HG02970 (cell line): ENCODE measurements at regions not wholly inside any gene's neighbourhood (a gene's known extent, or its start where the extent isn't known, plus 50 kb on each side); places are given as distances from the start of the nearest gene placed in this dataset.

Source experiments
- ATAC-seq: cut with Tn5 transposase; IDR thresholded peaks from one replicate; pipeline ENCODE4 v1.9.1; 2021; ENCODE audit warnings: mild to moderate bottlenecking, moderate library complexity, moderate number of reproducible peaks; ENCODE audit not compliant: unreplicated experiment, low FRiP score

DNA sequence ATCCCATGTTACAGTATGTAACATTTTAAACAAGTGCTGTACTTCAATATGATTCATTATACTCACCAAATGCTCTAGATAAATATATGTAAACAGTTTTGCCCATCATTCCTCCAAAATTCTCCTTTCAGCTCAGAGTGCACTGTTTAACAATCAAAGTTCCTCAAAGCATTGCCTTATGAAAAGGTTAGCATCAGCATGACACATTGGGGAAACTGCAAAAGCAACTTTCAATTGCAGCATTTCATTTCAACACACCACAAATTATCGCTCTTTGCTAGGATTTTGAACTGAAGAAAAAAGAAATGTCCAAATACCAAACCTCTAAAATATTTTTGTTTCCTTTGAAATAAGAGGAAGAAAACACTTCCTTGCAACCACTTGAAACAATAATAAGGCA lies 413.2 kb downstream of the FLRT2 start:
- no peak for ATAC-seq

DNA sequence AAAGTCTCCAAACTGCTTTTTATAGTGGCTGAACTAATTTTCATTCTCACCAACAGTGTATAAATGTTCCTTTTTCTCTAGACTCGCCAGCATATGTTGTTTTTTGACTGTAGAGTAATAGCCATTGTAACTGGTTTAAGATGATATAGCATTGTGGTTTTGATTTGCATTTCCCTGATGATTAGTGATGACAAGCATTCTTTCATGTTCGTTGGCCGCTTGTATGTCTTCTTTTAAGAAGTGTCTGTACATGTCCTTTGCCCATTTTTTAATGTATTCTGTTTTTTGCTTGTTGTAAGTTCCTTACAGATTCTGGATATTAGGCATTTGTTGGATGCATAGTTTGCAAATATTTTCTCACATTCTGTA lies 404.9 kb downstream of the FLRT2 start:
- ATAC-seq = peak; percentile 34

DNA sequence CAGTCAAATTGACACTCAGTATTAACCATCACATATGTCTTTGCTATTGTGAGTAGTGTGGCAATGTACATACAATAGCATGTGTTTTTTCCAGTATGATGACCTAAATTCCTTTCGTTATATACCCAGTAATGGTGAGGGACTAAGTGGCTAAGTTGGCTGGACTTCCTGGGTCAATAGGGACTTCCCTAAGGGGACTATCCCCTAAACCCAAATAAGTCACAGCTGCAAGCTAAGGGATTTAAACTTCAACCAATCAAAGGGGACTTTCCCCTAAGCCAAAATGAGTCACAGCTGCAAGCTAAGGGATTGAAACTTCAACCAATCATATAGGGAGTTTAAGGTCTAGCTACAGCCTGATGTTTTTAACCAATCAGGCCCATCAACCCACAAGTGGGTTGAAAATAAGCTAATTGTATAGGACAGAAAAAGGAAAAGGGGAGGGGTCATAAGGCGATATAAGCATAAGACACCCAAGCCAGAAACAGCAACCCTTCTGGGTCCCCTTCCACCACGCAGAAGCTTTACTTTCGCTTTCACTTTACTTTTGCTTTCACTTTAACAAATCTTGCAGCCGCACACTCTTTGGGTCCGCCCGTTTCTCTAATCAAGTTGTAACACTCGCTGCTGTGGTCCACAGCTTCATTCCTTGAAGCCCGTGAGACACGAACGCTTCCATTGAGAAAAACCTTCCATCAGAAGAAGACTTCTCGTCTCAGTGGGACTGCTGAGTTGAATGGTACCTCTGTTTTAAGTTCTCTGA lies 404.4 kb downstream of the FLRT2 start:
- ATAC-seq = peak; percentile 96

DNA sequence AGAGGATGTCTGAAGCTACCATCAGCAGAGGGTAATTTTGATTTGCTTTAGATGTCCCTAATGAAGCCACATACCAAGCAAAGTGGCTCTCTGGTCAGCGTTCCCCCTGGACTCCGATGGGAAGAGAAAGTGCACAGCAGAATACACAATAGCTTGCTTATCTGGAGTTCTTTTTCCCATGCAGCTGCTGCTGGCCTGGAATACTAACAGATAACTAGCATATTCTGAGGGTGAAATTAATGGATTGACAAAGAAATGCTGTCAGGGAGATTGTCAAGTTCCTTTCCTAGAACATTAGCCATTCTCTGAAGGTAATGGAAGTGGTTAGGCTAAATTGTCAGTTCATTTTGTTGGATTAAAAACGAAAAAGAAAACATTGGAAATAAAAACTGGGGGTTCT lies 391.3 kb downstream of the FLRT2 start:
- no peak for ATAC-seq

DNA sequence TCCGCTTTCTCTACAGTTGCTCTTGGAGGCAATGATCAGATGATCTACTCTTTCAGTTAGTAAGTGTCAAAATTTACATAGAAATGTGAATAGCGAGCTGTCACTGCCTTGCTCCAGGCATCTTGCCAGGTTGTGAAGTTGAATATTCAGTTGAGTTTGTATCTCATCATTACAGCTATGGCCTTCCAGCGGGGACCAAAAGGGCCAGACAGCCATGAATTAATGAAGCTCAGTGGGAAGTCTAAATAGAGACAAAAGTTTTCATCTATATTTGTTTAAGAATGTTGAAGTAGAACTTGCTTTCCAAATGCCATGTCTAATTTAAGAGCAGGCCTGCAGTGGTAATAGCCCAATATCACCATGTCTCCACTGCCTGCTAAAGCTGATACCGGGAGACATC lies 387.8 kb downstream of the FLRT2 start:
- no peak for ATAC-seq

DNA sequence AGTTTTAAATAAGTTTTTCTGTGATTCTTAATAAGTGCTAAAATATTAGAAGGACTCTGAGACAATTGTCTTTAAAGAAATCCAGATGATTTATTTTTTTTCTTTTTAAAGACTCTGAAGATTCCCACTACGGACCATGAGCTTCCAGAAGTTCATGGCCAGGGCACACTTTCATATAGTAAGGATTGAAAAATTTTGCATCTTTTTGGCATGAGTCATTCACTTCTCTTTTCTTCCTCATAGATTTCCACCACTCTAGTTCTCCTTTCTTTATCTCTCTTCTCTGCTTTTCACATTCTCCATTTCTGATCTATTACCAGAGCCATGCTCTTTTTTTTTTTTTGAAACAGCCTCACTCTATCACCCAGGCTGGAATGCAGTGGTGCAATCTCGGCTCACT lies 385.8 kb downstream of the FLRT2 start:
- no peak for ATAC-seq

DNA sequence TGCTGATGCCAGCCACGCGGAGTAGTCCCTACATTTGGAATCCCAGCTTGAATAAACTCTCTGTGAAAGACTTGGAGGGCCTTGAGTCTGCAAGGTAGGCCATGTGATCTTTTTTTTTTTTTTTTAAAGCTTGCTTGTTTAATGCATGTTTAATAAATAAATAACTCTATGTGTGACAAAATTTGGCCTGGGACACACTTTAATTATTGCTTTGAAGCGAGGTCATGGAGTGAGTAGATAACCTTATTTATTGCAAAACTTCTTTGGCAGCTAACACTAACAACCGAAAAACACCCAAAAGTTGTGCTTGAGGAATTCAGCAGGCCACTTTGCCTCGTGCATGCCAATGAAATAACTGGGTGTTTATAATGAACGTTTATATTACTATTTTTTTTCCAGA lies 382.2 kb downstream of the FLRT2 start:
- no peak for ATAC-seq

DNA sequence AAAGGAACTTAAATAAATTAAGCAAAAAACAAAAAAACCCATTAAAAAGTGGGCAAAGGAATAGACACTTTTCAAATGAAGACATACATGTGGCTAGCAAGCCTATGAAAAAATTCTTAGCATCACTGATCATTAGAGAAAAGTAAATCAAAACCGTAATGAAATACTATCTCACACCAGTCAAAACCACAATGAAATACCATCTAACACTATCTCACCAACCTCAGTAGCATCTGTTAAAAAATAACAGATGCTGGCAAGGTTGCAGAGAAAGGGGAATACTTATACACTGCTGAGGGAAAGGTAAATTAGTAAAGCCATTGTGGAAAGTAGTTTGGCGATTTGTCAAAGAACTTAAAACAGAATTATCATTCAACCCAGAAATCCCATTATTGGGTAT lies 381.1 kb downstream of the FLRT2 start:
- ATAC-seq = no peak

DNA sequence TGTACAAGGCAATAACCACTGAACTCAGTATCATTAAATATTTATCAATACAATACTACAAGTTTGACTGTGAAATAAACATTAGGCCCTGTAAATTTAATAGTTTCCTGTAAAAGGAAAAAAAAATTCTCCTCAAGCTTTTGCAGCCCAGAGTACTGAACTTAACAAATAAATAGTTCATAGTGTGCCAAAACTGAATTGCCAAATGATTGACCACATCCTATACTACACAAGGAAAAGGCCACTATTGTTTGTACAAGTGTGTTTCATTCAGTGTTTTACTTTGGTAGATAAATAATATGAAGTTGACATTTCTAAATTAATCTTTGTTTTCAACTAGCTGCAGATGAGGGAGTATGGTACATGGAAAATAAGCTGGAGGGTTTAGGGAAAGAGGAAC lies 379.6 kb downstream of the FLRT2 start:
- ATAC-seq = no peak

DNA sequence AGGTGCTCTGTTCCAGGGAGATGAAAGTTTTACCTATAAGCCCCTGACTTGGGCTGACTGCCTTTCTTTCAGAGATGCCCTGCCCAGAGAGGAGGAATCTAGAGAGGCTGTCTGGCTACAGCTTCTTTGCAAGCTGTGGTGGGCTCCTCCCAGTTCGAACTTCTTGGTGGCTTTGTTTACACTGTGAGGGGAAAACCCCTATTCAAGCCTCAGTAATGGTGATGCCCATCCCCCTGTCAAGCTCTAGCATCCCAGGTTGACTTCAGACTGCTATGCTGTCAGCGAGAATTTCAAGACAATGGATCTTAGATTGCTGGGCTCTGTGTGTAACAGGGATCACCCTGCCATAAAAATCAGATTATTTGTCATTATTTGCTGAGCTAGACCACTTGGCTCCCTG lies 377.6 kb downstream of the FLRT2 start:
- ATAC-seq = no peak

DNA sequence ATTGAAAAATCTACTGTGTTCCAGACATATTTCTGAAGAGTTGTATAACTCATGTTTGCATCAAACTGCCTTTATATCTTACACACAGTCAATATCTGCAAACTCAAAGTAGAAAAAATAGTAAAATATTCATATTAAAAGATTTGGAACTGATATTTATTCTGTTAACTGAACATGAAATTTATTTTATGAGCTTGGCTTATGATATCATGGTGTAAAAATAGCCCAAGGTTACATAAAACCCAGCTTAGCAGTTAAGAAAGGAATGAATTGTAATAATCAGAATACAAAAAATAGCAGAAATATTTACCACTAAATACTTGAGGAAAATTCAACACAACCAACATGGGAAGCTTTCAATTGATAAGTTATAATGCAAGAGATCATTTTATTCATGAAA lies 367.9 kb downstream of the FLRT2 start:
- ATAC-seq = no peak

DNA sequence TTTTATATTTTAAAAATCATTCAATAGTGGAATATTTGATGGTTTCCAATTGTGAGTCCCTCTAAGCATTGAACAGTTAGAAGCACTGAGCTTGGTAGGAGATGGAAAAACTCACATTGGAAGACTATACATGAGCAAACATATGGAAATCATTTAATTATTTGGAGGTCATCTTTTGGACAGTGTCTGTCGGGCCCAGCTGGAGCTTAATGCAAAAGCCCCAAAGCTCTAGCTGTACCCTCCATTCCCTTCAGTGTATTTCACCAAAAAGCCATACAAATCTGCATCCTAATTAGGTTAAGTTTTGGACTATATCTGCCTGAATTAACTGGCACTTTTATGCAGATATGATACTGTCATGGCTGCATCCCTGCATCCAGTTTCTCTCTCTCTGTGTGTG lies 365.7 kb downstream of the FLRT2 start:
- ATAC-seq = no peak

DNA sequence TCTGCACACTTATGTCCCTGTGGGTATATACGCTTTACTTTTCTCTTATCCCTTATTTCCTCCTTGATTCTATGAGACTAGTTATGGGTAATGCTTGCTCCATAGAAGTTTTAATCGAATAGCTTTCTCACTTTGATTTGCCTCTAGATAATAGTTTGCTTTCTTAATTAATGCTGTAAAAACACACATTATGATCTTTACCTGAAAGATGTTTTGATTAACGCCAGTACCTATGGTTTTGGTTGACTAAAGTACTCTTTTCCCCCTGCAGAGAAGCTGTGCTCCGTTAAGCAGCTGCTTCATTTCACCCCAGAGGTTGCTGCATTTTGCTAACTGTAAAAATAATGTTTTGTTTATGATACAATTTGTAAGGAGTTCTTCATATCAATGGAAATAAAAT lies 362.3 kb downstream of the FLRT2 start:
- ATAC-seq = no peak

DNA sequence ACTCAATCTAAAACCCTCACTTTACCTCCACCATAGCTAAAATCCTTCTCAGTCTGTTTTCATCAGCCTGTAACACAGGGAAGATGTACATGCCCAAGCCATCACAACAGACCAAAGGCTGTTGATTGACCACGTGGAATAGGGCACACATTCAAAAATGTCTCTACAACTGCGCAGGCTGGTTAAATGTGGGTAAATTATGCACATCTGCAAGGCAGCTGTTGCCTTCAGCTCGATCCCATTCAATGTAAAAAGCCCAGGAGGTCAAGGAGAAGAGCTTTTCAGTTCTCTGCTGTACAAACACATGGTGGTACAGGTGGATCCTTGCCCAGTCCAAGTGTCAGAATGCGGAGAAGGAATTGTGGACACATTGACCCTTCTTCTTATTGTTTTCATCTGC lies 354.0 kb downstream of the FLRT2 start:
- ATAC-seq = no peak

DNA sequence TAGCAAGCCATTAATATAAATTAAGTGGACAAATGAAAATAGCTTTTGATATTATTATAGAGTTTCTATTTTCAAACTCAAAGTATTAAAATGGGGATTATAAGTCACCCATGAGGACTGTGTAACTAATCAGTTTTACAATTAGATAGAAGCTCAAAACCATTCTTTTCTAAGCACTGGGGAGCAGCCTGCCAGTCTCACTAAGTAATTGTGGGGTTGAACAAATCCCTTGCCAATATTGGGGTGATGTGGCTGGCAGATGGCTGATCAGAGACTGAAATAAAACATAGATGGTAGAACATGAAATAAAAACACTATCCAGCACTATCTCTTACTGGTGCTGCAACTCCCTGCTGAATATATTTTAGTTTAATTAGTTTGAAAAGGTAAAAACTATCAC lies 353.2 kb downstream of the FLRT2 start:
- ATAC-seq = no peak

DNA sequence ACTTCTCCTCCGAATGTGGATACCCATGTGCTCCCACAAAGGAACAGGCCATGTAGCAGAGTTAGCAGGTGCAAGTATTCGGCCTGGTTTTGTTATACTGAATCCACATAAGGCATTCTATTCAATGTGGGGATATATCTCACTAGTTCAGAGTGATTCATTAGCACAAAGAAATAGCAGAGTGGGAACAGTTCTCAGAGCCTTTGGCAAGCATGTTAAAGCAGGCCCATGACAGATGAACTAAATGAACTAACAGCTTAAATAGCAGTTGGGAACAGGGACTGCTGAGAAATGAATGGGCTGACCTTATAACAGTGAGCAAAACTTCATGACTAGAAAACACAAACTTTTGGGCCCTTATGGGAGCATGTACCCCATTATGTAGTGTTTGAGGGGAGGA lies 352.0 kb downstream of the FLRT2 start:
- ATAC-seq = no peak

DNA sequence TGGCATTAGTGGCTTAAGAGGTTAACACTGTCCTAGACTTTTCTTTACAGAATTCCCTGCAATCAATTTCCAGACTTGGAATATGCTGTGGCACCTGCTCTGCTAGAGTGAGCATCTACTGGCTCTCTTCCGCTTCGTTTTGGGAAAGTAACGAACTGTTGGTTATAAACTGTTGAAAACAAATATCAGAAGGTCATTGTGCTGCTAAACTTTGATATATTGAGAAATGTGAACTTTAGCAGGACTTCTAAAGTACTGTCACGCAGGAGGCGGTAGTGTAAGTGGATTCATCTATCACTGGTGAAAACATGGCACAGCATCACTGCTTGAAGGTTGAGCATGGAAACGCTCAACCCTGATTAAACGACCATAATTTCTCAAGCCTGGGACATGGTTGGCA lies 348.9 kb downstream of the FLRT2 start:
- ATAC-seq = no peak

DNA sequence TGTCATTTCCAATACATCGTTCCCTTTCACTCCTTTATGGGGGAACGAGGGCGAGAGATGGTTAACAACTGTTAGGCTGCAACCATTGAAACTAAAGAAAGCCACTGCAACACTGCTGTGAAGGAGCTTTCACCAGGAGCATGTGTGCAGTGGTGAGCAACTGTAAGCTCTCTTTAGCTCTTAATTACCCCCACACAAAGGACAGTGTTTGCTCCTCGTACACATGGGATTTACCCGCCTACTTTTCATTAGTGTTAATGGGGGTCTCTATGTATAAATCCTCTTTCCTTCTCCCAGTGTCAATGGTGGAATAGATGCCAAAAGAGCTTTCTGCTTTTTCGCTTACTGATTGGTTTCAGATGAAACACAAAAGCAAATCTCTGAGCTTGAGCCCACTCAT lies 343.1 kb downstream of the FLRT2 start:
- ATAC-seq = no peak

DNA sequence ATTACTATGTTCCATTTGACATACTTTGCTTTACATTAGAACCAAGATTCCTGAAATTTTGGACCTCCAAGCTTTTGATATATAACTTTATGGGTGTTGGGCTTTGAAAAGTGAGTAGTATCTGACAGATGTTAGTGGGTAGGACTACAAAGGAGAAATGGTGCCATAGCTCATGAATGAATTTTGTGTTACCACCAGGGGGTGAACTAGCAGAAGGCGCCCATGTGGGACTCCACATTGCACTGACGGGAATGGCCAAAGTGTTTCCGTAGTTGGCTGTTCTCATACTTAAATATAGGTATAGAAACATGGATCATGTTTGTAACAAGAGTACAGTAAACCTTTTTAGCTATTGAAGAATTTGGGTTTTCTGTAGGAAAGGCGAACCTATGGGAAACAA lies 337.5 kb downstream of the FLRT2 start:
- no peak for ATAC-seq

DNA sequence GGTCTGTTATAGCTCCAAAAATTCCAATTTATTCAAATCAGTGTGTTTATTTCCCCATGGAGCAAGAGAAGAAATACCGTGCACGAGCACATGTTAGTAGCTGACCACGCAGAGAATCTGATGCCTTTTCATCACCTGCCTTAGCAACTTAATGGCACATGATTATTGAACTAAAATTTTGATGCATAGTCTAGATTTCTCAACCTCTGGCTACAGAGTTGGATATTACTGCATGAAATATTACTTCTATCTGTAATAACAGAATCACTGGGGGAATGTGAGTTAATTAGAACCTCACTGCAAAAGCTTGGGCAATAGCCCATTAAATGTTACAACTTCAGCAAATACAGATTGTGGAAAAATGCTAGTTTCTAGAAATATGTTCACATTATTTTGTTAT lies 335.8 kb downstream of the FLRT2 start:
- ATAC-seq = no peak

DNA sequence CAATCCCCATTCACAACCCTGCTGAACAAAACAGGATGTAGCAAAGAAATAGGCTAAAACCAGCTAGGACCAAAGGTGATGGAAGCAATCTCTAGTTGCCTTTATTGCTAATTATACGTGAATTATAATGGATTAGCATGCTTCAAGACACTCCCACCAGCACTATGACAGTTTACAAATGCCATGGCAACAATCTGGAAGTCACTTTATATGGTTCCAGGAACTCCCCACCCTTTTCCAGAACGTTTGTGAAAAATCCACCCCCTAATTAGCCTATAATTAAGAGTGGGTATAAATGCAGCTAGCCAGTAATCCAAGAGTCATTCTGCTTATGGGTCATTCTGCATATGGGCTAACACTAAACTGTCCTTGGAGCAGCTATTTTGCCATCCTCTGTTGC lies 328.7 kb downstream of the FLRT2 start:
- ATAC-seq = no peak

DNA sequence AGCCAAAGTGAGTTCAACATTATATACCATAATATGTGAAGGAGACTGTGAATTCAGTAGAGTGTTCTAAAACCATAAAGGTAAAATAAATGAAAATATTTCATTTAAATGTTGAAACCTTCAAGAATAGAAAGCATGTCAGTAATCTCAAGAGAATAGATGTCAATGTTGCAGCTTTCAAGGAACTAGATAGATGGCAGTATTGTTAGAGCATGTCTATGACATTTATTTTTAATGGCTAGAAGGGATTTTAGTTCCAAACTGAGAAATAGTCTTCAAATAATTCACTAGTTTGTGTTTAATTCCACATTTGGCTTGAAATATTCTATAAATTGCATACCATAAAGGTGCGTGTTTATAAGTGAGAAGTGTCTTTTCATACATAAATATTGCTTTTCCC lies 326.5 kb downstream of the FLRT2 start:
- no peak for ATAC-seq

DNA sequence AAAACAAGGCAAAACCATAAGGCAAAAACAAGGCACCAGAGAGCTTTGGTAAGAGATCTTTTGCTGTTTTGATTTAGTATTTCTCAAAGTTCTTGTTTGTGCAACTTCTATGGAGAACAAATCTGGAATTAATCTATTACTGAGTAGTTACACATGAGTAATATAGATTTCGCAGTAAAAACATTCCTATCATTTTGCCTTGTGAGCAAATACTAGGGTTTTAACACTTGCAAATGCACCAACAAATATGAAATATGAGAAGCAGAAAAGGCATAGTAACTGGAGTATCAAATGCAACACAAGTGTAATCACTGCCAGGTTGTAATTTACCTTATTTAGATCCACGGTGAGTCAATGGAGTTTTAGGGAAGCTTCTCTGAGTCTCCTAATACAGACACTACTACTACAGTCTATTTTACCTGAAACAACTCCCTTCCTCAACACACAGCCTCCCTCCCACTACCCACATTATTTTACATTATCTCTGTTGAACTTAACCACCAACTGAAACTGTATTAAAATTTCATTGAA lies 324.1 kb downstream of the FLRT2 start:
- ATAC-seq = no peak
